ENCODE measurements at regions not wholly inside any gene's neighbourhood (a gene's known extent, or its start where the extent isn't known, plus 50 kb on each side); places are given as distances from the start of the nearest gene placed in this dataset.

DNA sequence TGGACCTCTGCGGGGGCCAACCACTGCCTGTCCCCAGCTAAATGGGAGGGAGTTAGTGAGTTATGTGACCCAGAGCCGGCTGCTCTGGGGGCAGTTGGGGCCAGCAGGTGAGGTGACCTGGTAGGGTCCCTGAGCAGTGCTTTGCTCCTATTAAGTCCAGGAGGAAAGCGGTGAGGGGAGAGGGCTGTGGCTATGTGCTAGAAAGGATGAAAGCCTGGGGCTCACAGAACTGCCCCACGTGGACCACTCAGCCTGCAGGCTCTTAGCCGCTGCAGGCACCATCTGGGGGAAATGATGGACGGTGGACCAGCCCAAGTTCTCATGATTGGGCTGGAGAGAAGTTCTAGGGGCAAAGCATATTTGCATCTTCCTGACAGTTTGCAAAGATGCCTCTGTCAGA, 67.6 kb upstream of the ZNF536 start:
- in situ Hi-C loops (cut with MboI) = no loop called here
- H3K4me2 ChIP-seq (ENCODE audit: control insufficient read depth, insufficient read depth) = no peak overlapping the region
- intact Hi-C loops (cut with micrococcal nuclease; ENCODE audit: unreplicated experiment) = no loop called here
- no peaks in the 10 kb centered on the region for H3K9me3 ChIP-seq (replicated peaks; ENCODE audit: control insufficient read depth, insufficient read depth, low read length)
- RAD21 ChIA-PET (ENCODE audit: unreplicated experiment) = no interaction called here
- ATAC-seq (no peak), DNase-seq (ENCODE audit: low read depth, low spot score) (no peak), FAIRE-seq (no peak)
- H2AFZ ChIP-seq (ENCODE audit: control insufficient read depth, low read depth, low read length) = no peak overlapping the region
- H3K79me2 ChIP-seq (ENCODE audit: control insufficient read depth, insufficient read depth, low read length) = no peaks in the 10 kb centered on the region
- no peaks in the 10 kb centered on the region for H3K27me3 ChIP-seq (replicated peaks in 1 of 2; ENCODE audit: control insufficient read depth in 2 of 2, insufficient read depth in 2 of 2, low read length in 1 of 2)
- H3K9ac ChIP-seq (ENCODE audit: control insufficient read depth, insufficient read depth, low read length) = no peak overlapping the region
- no peak overlapping the region for H3K27ac ChIP-seq (ENCODE audit: control insufficient read depth, insufficient read depth)
- CTCF ChIA-PET = no interaction called here
- no peaks in the 10 kb centered on the region for H3K36me3 ChIP-seq (ENCODE audit: control insufficient read depth in 2 of 2, insufficient read depth in 2 of 2, low read length in 1 of 2)
- H4K20me1 ChIP-seq (ENCODE audit: control insufficient read depth, insufficient read depth) = no peaks in the 10 kb centered on the region
- H3K4me1 ChIP-seq (ENCODE audit: control insufficient read depth, insufficient read depth, low read length) = no peaks in the 10 kb centered on the region
- H3K4me3 ChIP-seq = no peak overlapping the region
- SMC1A ChIA-PET (ENCODE audit: uncharacterized antibody, unreplicated experiment) = no interaction called here
- BruUV-seq (replicated peaks) = no TSS peak
- POLR2A ChIA-PET = no interaction called here
- WGBS (ENCODE audit: insufficient coverage, insufficient replicate concordance, low lambda C conversion rate, missing lambda C conversion rate) = 25% methylated on average over 6 of the region's 6 CpGs
- TF ChIP-seq FOS (IDR thresholded peaks at IDR 0.05; ENCODE audit: borderline replicate concordance, extremely low read depth, insufficient read length) (no peak), ZNF274 (IDR thresholded peaks at IDR 0.05; ENCODE audit: insufficient read depth, insufficient read length) (no peak), TBL1XR1 (IDR thresholded peaks at IDR 0.05; ENCODE audit: low read depth, low read length) (no peak), STAT3 (IDR thresholded peaks at IDR 0.05; ENCODE audit: low read depth, low read length) (no peak), TCF12 (IDR thresholded peaks at IDR 0.05; ENCODE audit: low read depth, low read length) (no peak), ZNF592 (IDR thresholded peaks at IDR 0.05) (no peak), BACH1 (IDR thresholded peaks at IDR 0.05; ENCODE audit: borderline replicate concordance) (no peak), SUPT20H (IDR thresholded peaks at IDR 0.05; ENCODE audit: borderline replicate concordance, control insufficient read depth, low read depth, low read length) (no peak)
- TF ChIP-seq, protein P1, sequence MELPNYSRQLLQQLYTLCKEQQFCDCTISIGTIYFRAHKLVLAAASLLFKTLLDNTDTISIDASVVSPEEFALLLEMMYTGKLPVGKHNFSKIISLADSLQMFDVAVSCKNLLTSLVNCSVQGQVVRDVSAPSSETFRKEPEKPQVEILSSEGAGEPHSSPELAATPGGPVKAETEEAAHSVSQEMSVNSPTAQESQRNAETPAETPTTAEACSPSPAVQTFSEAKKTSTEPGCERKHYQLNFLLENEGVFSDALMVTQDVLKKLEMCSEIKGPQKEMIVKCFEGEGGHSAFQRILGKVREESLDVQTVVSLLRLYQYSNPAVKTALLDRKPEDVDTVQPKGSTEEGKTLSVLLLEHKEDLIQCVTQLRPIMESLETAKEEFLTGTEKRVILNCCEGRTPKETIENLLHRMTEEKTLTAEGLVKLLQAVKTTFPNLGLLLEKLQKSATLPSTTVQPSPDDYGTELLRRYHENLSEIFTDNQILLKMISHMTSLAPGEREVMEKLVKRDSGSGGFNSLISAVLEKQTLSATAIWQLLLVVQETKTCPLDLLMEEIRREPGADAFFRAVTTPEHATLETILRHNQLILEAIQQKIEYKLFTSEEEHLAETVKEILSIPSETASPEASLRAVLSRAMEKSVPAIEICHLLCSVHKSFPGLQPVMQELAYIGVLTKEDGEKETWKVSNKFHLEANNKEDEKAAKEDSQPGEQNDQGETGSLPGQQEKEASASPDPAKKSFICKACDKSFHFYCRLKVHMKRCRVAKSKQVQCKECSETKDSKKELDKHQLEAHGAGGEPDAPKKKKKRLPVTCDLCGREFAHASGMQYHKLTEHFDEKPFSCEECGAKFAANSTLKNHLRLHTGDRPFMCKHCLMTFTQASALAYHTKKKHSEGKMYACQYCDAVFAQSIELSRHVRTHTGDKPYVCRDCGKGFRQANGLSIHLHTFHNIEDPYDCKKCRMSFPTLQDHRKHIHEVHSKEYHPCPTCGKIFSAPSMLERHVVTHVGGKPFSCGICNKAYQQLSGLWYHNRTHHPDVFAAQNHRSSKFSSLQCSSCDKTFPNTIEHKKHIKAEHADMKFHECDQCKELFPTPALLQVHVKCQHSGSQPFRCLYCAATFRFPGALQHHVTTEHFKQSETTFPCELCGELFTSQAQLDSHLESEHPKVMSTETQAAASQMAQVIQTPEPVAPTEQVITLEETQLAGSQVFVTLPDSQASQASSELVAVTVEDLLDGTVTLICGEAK (IDR thresholded peaks at IDR 0.05; ENCODE audit: borderline replicate concordance) = no peak
- TF ChIP-seq, protein P2, sequence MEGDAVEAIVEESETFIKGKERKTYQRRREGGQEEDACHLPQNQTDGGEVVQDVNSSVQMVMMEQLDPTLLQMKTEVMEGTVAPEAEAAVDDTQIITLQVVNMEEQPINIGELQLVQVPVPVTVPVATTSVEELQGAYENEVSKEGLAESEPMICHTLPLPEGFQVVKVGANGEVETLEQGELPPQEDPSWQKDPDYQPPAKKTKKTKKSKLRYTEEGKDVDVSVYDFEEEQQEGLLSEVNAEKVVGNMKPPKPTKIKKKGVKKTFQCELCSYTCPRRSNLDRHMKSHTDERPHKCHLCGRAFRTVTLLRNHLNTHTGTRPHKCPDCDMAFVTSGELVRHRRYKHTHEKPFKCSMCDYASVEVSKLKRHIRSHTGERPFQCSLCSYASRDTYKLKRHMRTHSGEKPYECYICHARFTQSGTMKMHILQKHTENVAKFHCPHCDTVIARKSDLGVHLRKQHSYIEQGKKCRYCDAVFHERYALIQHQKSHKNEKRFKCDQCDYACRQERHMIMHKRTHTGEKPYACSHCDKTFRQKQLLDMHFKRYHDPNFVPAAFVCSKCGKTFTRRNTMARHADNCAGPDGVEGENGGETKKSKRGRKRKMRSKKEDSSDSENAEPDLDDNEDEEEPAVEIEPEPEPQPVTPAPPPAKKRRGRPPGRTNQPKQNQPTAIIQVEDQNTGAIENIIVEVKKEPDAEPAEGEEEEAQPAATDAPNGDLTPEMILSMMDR (IDR thresholded peaks at IDR 0.05 in 2 of 3, conservative IDR thresholded peaks at IDR 0.05 in 1 of 3; ENCODE audit: control insufficient read depth in 2 of 3, extremely low read depth in 1 of 3, insufficient read depth in 1 of 3, low read depth in 3 of 3, low read length in 3 of 3) = no peak
- TF ChIP-seq, protein P3, sequence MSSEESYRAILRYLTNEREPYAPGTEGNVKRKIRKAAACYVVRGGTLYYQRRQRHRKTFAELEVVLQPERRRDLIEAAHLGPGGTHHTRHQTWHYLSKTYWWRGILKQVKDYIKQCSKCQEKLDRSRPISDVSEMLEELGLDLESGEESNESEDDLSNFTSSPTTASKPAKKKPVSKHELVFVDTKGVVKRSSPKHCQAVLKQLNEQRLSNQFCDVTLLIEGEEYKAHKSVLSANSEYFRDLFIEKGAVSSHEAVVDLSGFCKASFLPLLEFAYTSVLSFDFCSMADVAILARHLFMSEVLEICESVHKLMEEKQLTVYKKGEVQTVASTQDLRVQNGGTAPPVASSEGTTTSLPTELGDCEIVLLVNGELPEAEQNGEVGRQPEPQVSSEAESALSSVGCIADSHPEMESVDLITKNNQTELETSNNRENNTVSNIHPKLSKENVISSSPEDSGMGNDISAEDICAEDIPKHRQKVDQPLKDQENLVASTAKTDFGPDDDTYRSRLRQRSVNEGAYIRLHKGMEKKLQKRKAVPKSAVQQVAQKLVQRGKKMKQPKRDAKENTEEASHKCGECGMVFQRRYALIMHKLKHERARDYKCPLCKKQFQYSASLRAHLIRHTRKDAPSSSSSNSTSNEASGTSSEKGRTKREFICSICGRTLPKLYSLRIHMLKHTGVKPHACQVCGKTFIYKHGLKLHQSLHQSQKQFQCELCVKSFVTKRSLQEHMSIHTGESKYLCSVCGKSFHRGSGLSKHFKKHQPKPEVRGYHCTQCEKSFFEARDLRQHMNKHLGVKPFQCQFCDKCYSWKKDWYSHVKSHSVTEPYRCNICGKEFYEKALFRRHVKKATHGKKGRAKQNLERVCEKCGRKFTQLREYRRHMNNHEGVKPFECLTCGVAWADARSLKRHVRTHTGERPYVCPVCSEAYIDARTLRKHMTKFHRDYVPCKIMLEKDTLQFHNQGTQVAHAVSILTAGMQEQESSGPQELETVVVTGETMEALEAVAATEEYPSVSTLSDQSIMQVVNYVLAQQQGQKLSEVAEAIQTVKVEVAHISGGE (CRISPR knock-in tag; IDR thresholded peaks at IDR 0.05) = no peak
